Progenitor cell of endocrine pancreas (in vitro differentiated cells): ENCODE measurements at regions not wholly inside any gene's neighbourhood (a gene's known extent, or its start where the extent isn't known, plus 50 kb on each side); places are given as distances from the start of the nearest gene placed in this dataset.

Source experiments
- DNase-seq: peaks from one replicate; pipeline ENCODE4 v3.0.0; 2021; ENCODE audit warnings: low spot score; ENCODE audit not compliant: unreplicated experiment
- H3K27ac Mint-ChIP-seq: 2 replicates; pipeline ENCODE4 v1.8.0; 2021; ENCODE audit warnings: mild to moderate bottlenecking, moderate library complexity, mixed read lengths
- H3K27me3 Mint-ChIP-seq: 2 replicates; pipeline ENCODE4 v1.8.0; 2021; ENCODE audit warnings: mixed read lengths
- H3K36me3 Mint-ChIP-seq: 2 replicates; pipeline ENCODE4 v1.8.0; 2022; ENCODE audit warnings: mixed read lengths; ENCODE audit not compliant: insufficient read depth
- H3K4me1 Mint-ChIP-seq: 2 replicates; pipeline ENCODE4 v1.8.0; 2021; ENCODE audit warnings: low read depth, mixed read lengths
- H3K4me3 Mint-ChIP-seq: 2 replicates; pipeline ENCODE4 v1.8.0; 2021; ENCODE audit warnings: low read depth, mild to moderate bottlenecking, moderate library complexity, mixed read lengths
- H3K9me3 Mint-ChIP-seq: 2 replicates; pipeline ENCODE4 v1.8.0; 2021; ENCODE audit warnings: low read depth, mixed read lengths
- TF ChIP-seq, protein P1 (sequence below): fragments of 200-600 bp; sonication (generic); IDR thresholded peaks from one replicate; pipeline ENCODE4 v1.5.0; 2021; ENCODE audit warnings: antibody characterized with exemption, mild to moderate bottlenecking; ENCODE audit not compliant: unreplicated experiment

DNA sequence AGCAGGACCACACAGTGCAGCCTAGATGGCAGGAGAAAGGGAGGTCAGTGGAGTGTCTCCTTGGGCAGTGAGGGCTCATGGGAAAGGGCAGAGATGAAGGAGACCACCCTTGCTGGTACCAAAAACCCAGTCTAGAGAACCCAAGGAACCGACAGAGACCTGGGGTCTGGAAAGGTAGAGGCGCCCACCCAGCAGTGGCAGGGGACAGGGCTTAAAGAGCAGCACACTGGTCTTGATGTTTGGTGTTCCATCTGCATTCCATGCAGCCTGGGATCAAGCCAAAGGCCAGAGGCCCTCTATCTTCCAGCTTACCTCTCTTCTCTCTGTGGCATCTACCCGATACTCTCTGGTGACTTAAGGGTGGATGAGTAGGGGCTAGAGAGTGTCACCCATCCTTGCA is 127.5 kb downstream of the PJA1 start:
- Mint-ChIP-seq H3K36me3 (no peaks in the 10 kb centered on the region), H3K27me3 (no peaks in the 10 kb centered on the region), H3K4me3 (no peak overlapping the region), H3K4me1 (no peaks in the 10 kb centered on the region), H3K27ac (no peak overlapping the region), H3K9me3 (peaks cover 18% of the 10 kb centered on the region)
- TF ChIP-seq, protein P1, sequence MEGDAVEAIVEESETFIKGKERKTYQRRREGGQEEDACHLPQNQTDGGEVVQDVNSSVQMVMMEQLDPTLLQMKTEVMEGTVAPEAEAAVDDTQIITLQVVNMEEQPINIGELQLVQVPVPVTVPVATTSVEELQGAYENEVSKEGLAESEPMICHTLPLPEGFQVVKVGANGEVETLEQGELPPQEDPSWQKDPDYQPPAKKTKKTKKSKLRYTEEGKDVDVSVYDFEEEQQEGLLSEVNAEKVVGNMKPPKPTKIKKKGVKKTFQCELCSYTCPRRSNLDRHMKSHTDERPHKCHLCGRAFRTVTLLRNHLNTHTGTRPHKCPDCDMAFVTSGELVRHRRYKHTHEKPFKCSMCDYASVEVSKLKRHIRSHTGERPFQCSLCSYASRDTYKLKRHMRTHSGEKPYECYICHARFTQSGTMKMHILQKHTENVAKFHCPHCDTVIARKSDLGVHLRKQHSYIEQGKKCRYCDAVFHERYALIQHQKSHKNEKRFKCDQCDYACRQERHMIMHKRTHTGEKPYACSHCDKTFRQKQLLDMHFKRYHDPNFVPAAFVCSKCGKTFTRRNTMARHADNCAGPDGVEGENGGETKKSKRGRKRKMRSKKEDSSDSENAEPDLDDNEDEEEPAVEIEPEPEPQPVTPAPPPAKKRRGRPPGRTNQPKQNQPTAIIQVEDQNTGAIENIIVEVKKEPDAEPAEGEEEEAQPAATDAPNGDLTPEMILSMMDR, result no peak
- peak; percentile 1 for DNase-seq

DNA sequence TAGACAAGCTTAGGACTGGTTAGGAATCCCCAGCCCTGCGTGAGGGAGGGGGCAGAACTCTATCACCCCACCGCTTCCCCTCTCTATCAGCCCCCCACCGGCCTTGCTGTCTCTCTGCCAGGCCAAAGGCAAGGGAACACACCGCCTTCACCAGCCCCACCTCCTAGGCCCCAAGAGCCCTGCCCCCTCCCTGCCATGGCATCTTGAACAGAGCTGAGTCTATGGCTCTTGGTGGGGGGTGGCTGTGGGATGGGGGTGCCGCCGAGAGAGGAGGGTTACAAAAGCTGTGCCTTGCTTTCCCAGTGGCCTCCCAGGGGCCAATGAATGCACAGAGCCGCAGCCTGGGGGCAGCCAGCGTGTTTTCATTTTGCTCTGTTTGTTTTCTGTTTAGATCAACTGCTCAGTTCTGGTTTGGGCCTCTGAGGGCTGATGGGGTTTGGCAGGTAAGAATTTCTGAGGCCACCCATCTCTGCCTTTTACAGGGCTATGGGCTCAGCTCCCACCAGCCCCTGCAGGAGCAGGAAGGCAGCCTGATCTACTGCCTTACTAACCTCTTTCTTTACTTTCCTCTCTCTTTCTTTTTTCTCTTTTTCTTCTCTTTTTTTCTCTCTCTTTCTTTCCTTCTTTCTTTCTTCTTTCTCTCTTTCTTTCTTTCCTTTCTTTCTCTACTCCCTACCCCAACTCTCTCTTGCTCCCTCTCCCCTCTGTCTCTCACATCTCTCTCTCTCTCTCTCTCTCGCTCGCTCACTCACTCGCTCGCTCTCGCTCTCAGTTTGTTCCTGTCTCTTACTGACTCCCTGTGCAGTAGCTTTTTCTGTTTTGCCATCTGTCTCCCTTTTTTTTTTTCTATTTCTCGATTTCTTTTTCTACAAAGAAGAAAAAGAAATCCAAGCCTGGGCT is 128.3 kb downstream of the PJA1 start:
- H3K27ac Mint-ChIP-seq, result no peak overlapping the region
- H3K4me3 Mint-ChIP-seq, result no peak overlapping the region
- no peaks in the 10 kb centered on the region for H3K4me1 Mint-ChIP-seq
- no peak for DNase-seq
- TF ChIP-seq, protein P1, result no peak
- H3K9me3 Mint-ChIP-seq, result peaks cover 14% of the 10 kb centered on the region
- no peaks in the 10 kb centered on the region for H3K27me3 Mint-ChIP-seq
- no peaks in the 10 kb centered on the region for H3K36me3 Mint-ChIP-seq

DNA sequence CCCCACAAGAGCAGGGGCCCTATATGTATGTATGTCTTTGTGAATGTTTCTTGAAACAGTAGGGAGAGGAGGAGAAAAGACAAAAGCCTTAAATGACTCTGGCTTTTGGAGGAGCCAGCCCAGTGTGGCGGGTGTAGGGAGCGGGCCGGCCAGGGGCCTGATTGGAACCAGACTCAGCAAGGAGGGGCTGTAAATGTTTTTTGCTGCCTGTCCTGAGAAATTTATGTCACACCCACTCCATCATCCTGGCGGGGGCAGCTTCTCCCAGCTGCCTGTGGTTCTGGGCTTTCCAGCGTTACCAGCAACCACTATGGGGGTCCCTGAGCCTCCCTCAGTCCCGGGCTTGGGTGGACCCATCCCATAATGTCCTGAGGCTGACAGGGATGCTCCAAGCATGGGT is 130.8 kb downstream of the PJA1 start:
- DNase-seq, result no peak
- H3K36me3 Mint-ChIP-seq, result no peaks in the 10 kb centered on the region
- H3K27ac Mint-ChIP-seq, result no peak overlapping the region
- H3K9me3 Mint-ChIP-seq, result peaks cover 11% of the 10 kb centered on the region
- TF ChIP-seq, protein P1, result no peak
- no peaks in the 10 kb centered on the region for H3K4me1 Mint-ChIP-seq
- no peaks in the 10 kb centered on the region for H3K27me3 Mint-ChIP-seq
- H3K4me3 Mint-ChIP-seq, result no peak overlapping the region

DNA sequence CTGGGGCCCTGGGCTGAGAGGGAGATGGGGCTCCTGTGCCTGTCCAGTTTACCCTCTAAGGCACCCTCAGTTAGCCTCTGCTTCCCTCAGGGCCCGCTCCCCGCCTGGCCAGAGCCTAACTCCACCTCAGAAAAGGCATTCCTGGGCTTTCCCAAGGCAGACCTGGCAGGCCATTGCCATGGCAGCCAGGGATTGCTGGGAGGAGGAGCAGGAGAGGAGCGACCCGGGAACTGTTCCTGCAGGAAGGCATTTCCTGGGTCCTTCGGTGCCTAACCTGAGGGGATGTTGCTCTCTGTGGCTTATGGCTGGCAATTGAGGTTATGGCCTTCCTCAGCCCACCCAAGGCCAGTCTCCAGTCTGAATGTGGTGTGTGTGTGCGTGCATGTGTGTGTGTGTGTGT is 131.3 kb downstream of the PJA1 start:
- H3K27me3 Mint-ChIP-seq, result no peaks in the 10 kb centered on the region
- peaks cover 11% of the 10 kb centered on the region for H3K9me3 Mint-ChIP-seq
- no peak overlapping the region for H3K27ac Mint-ChIP-seq
- no peaks in the 10 kb centered on the region for H3K36me3 Mint-ChIP-seq
- no peaks in the 10 kb centered on the region for H3K4me1 Mint-ChIP-seq
- no peak for DNase-seq
- H3K4me3 Mint-ChIP-seq, result no peak overlapping the region
- TF ChIP-seq, protein P1, result no peak

DNA sequence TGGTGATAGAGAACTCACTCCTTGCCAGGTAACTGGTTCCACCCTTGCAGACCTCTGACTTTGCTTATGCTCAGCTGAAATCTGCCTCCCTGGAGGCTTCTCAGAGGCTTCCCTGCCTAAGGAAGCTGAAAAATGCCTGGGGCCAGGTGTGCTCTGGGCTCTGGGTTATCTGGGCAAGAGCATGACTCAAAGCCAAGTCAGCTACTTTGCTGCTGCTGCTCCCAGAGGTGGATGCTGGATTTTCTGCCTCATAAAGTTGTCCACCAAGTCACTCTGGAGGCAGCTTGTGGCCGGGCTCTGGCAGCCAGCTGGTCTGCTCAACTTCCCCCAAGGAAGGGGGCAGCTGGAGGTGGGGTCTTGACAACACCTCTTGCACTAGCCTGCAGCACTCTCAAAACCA is 132.7 kb downstream of the PJA1 start:
- Mint-ChIP-seq H3K27ac (no peak overlapping the region), H3K9me3 (peaks cover 8% of the 10 kb centered on the region), H3K4me3 (no peak overlapping the region), H3K36me3 (no peaks in the 10 kb centered on the region), H3K4me1 (no peaks in the 10 kb centered on the region), H3K27me3 (no peaks in the 10 kb centered on the region)
- TF ChIP-seq, protein P1, result no peak
- no peak for DNase-seq
